ENCODE measurements at regions not wholly inside any gene's neighbourhood (a gene's known extent, or its start where the extent isn't known, plus 50 kb on each side); places are given as distances from the start of the nearest gene placed in this dataset.

GRCh38 chr3:152550284-152550683, 281.6 kb downstream of the MBNL1 start:
- intact Hi-C loops (cut with micrococcal nuclease) (no loop called here), dilution Hi-C loops (cut with MboI; ENCODE audit: extremely low pct_ligation_motif_present, low sequenced_read_pairs) (no loop called here)
- Histone ChIP-seq H4K20me1 (replicated peaks; ENCODE audit: control insufficient read depth, extremely low read depth, insufficient read depth, low read length) (no peaks in the 10 kb centered on the region), H3K4me3 (replicated peaks in 1 of 3; ENCODE audit: insufficient read depth in 1 of 3, low read depth in 1 of 3, low read length in 3 of 3) (no peak overlapping the region), H3K27ac (ENCODE audit: insufficient read depth, low read depth, low read length) (no peak overlapping the region), H3K27me3 (ENCODE audit: control insufficient read depth in 2 of 2, insufficient read depth in 2 of 2, low read length in 2 of 2) (no peaks in the 10 kb centered on the region), H3K4me1 (ENCODE audit: control insufficient read depth, extremely low read depth, insufficient read depth, low read length) (no peaks in the 10 kb centered on the region), H2AFZ (ENCODE audit: low read depth, low read length) (no peak overlapping the region), H3K9me1 (replicated peaks; ENCODE audit: control insufficient read depth, extremely low read depth, insufficient read depth, low read length) (no peaks in the 10 kb centered on the region), H3K4me2 (ENCODE audit: insufficient read depth, low read length) (no peak overlapping the region), H3K9me3 (replicated peaks; ENCODE audit: control insufficient read depth, insufficient read depth, low read length) (no peaks in the 10 kb centered on the region), H3K9ac (replicated peaks; ENCODE audit: extremely low read depth, insufficient read depth, low read length) (no peak overlapping the region), H3K79me2 (ENCODE audit: control insufficient read depth, insufficient read depth, low read length) (no peaks in the 10 kb centered on the region), H3K36me3 (ENCODE audit: control insufficient read depth in 2 of 2, extremely low read depth in 1 of 2, insufficient read depth in 2 of 2, low read length in 2 of 2) (no peaks in the 10 kb centered on the region)
- BruUV-seq (replicated peaks) = no TSS peak
- DNase-seq (ENCODE audit: low read depth, low spot score) (no peak), FAIRE-seq (no peak)
- TF ChIP-seq FOS (IDR thresholded peaks at IDR 0.05; ENCODE audit: borderline replicate concordance, insufficient read depth, low read length) = no peak
- TF ChIP-seq, protein P1, sequence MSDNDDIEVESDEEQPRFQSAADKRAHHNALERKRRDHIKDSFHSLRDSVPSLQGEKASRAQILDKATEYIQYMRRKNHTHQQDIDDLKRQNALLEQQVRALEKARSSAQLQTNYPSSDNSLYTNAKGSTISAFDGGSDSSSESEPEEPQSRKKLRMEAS (IDR thresholded peaks at IDR 0.05; ENCODE audit: insufficient read depth, insufficient read length) = no peak
- no peak for TF ChIP-seq POLR2AphosphoS5 (IDR thresholded peaks at IDR 0.05; ENCODE audit: insufficient read depth, low read depth, low read length)
- no peak for TF ChIP-seq POLR2A (IDR thresholded peaks at IDR 0.05; ENCODE audit: low read depth, low read length)
- TF ChIP-seq EZH2 (IDR thresholded peaks at IDR 0.05; ENCODE audit: borderline replicate concordance, low read depth, low read length, severe bottlenecking) = no peak
- TF ChIP-seq JUN (IDR thresholded peaks at IDR 0.05; ENCODE audit: borderline replicate concordance, insufficient read depth, insufficient read length, low read depth) = no peak
- no peak for TF ChIP-seq MYC (IDR thresholded peaks at IDR 0.05; ENCODE audit: low read depth, low read length)
- TF ChIP-seq, protein P2, sequence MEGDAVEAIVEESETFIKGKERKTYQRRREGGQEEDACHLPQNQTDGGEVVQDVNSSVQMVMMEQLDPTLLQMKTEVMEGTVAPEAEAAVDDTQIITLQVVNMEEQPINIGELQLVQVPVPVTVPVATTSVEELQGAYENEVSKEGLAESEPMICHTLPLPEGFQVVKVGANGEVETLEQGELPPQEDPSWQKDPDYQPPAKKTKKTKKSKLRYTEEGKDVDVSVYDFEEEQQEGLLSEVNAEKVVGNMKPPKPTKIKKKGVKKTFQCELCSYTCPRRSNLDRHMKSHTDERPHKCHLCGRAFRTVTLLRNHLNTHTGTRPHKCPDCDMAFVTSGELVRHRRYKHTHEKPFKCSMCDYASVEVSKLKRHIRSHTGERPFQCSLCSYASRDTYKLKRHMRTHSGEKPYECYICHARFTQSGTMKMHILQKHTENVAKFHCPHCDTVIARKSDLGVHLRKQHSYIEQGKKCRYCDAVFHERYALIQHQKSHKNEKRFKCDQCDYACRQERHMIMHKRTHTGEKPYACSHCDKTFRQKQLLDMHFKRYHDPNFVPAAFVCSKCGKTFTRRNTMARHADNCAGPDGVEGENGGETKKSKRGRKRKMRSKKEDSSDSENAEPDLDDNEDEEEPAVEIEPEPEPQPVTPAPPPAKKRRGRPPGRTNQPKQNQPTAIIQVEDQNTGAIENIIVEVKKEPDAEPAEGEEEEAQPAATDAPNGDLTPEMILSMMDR (IDR thresholded peaks at IDR 0.05; ENCODE audit: extremely low read depth in 1 of 2, insufficient read depth in 1 of 2, low read depth in 1 of 2, low read length in 2 of 2) = no peak
- no peak for TF ChIP-seq GATA2 (IDR thresholded peaks at IDR 0.05; ENCODE audit: insufficient read depth, insufficient read length, low read depth, low read length)
- CTCF ChIA-PET = no interaction called here
- POLR2A ChIA-PET = no interaction called here

All from endothelial cell of umbilical vein (primary cell).